ENCODE measurements at regions not wholly inside any gene's neighbourhood (a gene's known extent, or its start where the extent isn't known, plus 50 kb on each side); places are given as distances from the start of the nearest gene placed in this dataset.

GRCh38 chr1:163799190-163799805 lies 477.5 kb downstream of the NUF2 start:
- CTCF ChIA-PET, result no interaction called here

GRCh38 chr1:163807331-163808049 lies 485.7 kb downstream of the NUF2 start:
- CTCF ChIA-PET, result interaction anchor here (1.8 kb wide), 1 partner anchor 246 kb away, joined by 4 read pairs; no protein-coding TSS in a partner anchor
- DNase-seq (ENCODE audit: low spot score), result no peak
- POLR2A ChIA-PET, result no interaction called here
- no peaks in the 10 kb centered on the region for H3K27me3 Mint-ChIP-seq (ENCODE audit: low read depth)
- H3K4me1 Mint-ChIP-seq, result peaks cover 11% of the 10 kb centered on the region
- no peak for TF ChIP-seq ZNF121 (CRISPR knock-in tag; IDR thresholded peaks at IDR 0.05)
- TF ChIP-seq JUN (CRISPR knock-in tag; IDR thresholded peaks at IDR 0.05), result no peak
- no peak for TF ChIP-seq PREB (CRISPR knock-in tag; IDR thresholded peaks at IDR 0.05; ENCODE audit: borderline replicate concordance)
- no peak for TF ChIP-seq GTF2I (CRISPR knock-in tag; conservative IDR thresholded peaks at IDR 0.05)
- TF ChIP-seq, protein P1, sequence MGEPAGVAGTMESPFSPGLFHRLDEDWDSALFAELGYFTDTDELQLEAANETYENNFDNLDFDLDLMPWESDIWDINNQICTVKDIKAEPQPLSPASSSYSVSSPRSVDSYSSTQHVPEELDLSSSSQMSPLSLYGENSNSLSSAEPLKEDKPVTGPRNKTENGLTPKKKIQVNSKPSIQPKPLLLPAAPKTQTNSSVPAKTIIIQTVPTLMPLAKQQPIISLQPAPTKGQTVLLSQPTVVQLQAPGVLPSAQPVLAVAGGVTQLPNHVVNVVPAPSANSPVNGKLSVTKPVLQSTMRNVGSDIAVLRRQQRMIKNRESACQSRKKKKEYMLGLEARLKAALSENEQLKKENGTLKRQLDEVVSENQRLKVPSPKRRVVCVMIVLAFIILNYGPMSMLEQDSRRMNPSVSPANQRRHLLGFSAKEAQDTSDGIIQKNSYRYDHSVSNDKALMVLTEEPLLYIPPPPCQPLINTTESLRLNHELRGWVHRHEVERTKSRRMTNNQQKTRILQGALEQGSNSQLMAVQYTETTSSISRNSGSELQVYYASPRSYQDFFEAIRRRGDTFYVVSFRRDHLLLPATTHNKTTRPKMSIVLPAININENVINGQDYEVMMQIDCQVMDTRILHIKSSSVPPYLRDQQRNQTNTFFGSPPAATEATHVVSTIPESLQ (CRISPR knock-in tag; IDR thresholded peaks at IDR 0.05), result no peak
- no peak for TF ChIP-seq ESRRA (CRISPR knock-in tag; IDR thresholded peaks at IDR 0.05; ENCODE audit: borderline replicate concordance)
- TF ChIP-seq, protein P2, sequence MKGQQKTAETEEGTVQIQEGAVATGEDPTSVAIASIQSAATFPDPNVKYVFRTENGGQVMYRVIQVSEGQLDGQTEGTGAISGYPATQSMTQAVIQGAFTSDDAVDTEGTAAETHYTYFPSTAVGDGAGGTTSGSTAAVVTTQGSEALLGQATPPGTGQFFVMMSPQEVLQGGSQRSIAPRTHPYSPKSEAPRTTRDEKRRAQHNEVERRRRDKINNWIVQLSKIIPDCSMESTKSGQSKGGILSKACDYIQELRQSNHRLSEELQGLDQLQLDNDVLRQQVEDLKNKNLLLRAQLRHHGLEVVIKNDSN (CRISPR knock-in tag; IDR thresholded peaks at IDR 0.05), result no peak
- TF ChIP-seq NFYB (CRISPR knock-in tag; conservative IDR thresholded peaks at IDR 0.05; ENCODE audit: low read depth), result no peak
- no peak for TF ChIP-seq CREM (CRISPR knock-in tag; IDR thresholded peaks at IDR 0.05)
- no peak for TF ChIP-seq RELA (CRISPR knock-in tag; IDR thresholded peaks at IDR 0.05; ENCODE audit: borderline replicate concordance)
- no peak for TF ChIP-seq JAZF1 (CRISPR knock-in tag; IDR thresholded peaks at IDR 0.05)
- no peak overlapping the region for H3K4me3 Mint-ChIP-seq
- H3K36me3 Mint-ChIP-seq, result no peaks in the 10 kb centered on the region
- H3K27ac Mint-ChIP-seq, result no peak overlapping the region
- H3K9me3 Mint-ChIP-seq, result peaks cover 6% of the 10 kb centered on the region
- ATAC-seq, result no peak

More at GRCh38 chr1:163799190-163799805, 477.5 kb downstream of the NUF2 start:
- peaks cover 42% of the 10 kb centered on the region for H3K4me1 Mint-ChIP-seq
- DNase-seq (ENCODE audit: low spot score), result no peak
- peaks cover 18% of the 10 kb centered on the region for H3K9me3 Mint-ChIP-seq
- TF ChIP-seq SMAD4 (CRISPR knock-in tag; IDR thresholded peaks at IDR 0.05) (no peak), PREB (CRISPR knock-in tag; IDR thresholded peaks at IDR 0.05; ENCODE audit: borderline replicate concordance) (no peak), ESRRA (CRISPR knock-in tag; IDR thresholded peaks at IDR 0.05; ENCODE audit: borderline replicate concordance) (no peak), FOXK1 (CRISPR knock-in tag; IDR thresholded peaks at IDR 0.05) (no peak)
- TF ChIP-seq, protein P3, sequence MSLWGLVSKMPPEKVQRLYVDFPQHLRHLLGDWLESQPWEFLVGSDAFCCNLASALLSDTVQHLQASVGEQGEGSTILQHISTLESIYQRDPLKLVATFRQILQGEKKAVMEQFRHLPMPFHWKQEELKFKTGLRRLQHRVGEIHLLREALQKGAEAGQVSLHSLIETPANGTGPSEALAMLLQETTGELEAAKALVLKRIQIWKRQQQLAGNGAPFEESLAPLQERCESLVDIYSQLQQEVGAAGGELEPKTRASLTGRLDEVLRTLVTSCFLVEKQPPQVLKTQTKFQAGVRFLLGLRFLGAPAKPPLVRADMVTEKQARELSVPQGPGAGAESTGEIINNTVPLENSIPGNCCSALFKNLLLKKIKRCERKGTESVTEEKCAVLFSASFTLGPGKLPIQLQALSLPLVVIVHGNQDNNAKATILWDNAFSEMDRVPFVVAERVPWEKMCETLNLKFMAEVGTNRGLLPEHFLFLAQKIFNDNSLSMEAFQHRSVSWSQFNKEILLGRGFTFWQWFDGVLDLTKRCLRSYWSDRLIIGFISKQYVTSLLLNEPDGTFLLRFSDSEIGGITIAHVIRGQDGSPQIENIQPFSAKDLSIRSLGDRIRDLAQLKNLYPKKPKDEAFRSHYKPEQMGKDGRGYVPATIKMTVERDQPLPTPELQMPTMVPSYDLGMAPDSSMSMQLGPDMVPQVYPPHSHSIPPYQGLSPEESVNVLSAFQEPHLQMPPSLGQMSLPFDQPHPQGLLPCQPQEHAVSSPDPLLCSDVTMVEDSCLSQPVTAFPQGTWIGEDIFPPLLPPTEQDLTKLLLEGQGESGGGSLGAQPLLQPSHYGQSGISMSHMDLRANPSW (CRISPR knock-in tag; conservative IDR thresholded peaks at IDR 0.05; ENCODE audit: low read depth), result no peak
- no peak overlapping the region for H3K4me3 Mint-ChIP-seq
- no peaks in the 10 kb centered on the region for H3K27me3 Mint-ChIP-seq (ENCODE audit: low read depth)
- no peak for ATAC-seq
- POLR2A ChIA-PET, result no interaction called here
- H3K36me3 Mint-ChIP-seq, result peaks cover 20% of the 10 kb centered on the region
- H3K27ac Mint-ChIP-seq, result no peak overlapping the region

Data from WTC11 (cell line).